Keratinocyte (primary cell): ENCODE measurements at regions not wholly inside any gene's neighbourhood (a gene's known extent, or its start where the extent isn't known, plus 50 kb on each side); places are given as distances from the start of the nearest gene placed in this dataset.

ENCODE experiments used
- CTCF ChIP-seq, 3 experiments: IDR thresholded peaks in 1 of 3; conservative IDR thresholded peaks in 1 of 3; optimal IDR thresholded peaks in 1 of 3; 2 replicates in 2 of 3; 3 replicates in 1 of 3; pipeline versions ENCODE3 to v1.5.1; 2011; ENCODE audit warnings: low read length in 3 of 3, mild to moderate bottlenecking in 3 of 3, moderate library complexity in 2 of 3, control low read depth in 1 of 3, inconsistent platforms in 1 of 3; ENCODE audit not compliant: insufficient read depth in 2 of 3; ENCODE audit errors: extremely low read depth in 1 of 3
- EZH2 ChIP-seq: IDR thresholded peaks from one replicate; pipeline ENCODE4 v1.6.1; 2012; ENCODE audit warnings: inconsistent platforms, mild to moderate bottlenecking, low read length, moderate library complexity

- TF ChIP-seq CTCF (optimal IDR thresholded peaks at IDR 0.05 in 1 of 3, IDR thresholded peaks at IDR 0.05 in 1 of 3, conservative IDR thresholded peaks at IDR 0.05 in 1 of 3; ENCODE audit: extremely low read depth in 1 of 3, insufficient read depth in 2 of 3, low read length in 3 of 3) (no peak), EZH2 (no peak)
These were observed 201.5 kb downstream of the AUH start for GRCh38 chr9:91160181-91160580.
